ENCODE measurements at regions not wholly inside any gene's neighbourhood (a gene's known extent, or its start where the extent isn't known, plus 50 kb on each side); places are given as distances from the start of the nearest gene placed in this dataset.

DNA sequence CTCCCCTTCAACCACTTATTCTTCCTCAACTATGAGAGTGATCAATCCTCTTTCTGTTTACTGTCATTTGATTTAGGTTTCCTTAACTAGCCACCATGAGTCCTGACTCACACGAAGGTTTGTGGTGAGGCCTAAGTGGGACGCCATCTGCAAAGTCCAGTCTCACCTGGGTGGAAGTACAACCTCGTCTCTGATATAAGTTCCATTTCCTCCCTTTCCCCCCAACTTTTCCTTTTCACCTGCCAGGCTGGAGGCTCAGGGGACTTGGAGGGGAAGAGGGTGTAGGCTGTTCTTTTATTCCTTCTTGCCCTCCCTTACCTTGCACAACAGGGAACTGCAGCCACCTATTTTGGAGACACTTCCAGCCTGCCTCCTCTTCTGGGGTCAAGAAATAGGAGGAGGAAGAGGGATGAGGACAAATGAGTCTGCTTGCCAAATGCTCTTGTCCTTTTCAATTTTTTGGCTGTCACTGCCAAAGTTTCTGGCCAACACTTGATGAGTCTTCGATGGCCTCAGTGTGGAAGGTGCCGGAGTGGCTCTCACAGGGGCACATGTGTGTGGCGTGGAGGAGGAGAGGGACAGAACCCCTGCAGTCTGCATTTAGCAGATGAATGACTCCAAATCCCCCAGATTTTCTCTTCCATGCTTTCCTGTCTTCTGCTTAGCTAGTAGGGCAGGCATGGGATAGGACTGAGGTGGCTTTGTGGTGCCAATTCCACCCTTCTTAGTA lies 249.6 kb downstream of the NSG2 start (continued):
- TF ChIP-seq ARNTL (CRISPR knock-in tag; IDR thresholded peaks at IDR 0.05; ENCODE audit: borderline replicate concordance, low read depth) (no peak), ZNF565 (CRISPR knock-in tag; conservative IDR thresholded peaks at IDR 0.05; ENCODE audit: low read depth) (no peak), PPARA (CRISPR knock-in tag; IDR thresholded peaks at IDR 0.05; ENCODE audit: borderline replicate concordance) (no peak), ZC3H10 (CRISPR knock-in tag; IDR thresholded peaks at IDR 0.05) (no peak), RARB (CRISPR knock-in tag; IDR thresholded peaks at IDR 0.05) (no peak), BACH2 (CRISPR knock-in tag; IDR thresholded peaks at IDR 0.05; ENCODE audit: borderline replicate concordance) (no peak), TOX (CRISPR knock-in tag; IDR thresholded peaks at IDR 0.05; ENCODE audit: borderline replicate concordance) (no peak), OSR1 (CRISPR knock-in tag; IDR thresholded peaks at IDR 0.05) (no peak)
- TF ChIP-seq, protein P1, sequence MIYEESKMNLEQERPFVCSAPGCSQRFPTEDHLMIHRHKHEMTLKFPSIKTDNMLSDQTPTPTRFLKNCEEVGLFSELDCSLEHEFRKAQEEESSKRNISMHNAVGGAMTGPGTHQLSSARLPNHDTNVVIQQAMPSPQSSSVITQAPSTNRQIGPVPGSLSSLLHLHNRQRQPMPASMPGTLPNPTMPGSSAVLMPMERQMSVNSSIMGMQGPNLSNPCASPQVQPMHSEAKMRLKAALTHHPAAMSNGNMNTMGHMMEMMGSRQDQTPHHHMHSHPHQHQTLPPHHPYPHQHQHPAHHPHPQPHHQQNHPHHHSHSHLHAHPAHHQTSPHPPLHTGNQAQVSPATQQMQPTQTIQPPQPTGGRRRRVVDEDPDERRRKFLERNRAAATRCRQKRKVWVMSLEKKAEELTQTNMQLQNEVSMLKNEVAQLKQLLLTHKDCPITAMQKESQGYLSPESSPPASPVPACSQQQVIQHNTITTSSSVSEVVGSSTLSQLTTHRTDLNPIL (CRISPR knock-in tag; IDR thresholded peaks at IDR 0.05; ENCODE audit: low read depth): no peak

GRCh38 chr5:174295702-174296436 lies 250.4 kb downstream of the NSG2 start:
- ATAC-seq: no peak

More at GRCh38 chr5:174295702-174296436, 250.4 kb downstream of the NSG2 start:
- TF ChIP-seq OSR1 (CRISPR knock-in tag; IDR thresholded peaks at IDR 0.05) (no peak), GLIS3 (CRISPR knock-in tag; IDR thresholded peaks at IDR 0.05) (no peak), TSHZ2 (CRISPR knock-in tag; IDR thresholded peaks at IDR 0.05) (no peak), ZFP30 (CRISPR knock-in tag; IDR thresholded peaks at IDR 0.05) (no peak), ZFP3 (CRISPR knock-in tag; IDR thresholded peaks at IDR 0.05) (no peak), PPARA (CRISPR knock-in tag; IDR thresholded peaks at IDR 0.05; ENCODE audit: borderline replicate concordance) (no peak), BACH2 (CRISPR knock-in tag; IDR thresholded peaks at IDR 0.05; ENCODE audit: borderline replicate concordance) (no peak), RARB (CRISPR knock-in tag; IDR thresholded peaks at IDR 0.05) (no peak), ARNTL (CRISPR knock-in tag; IDR thresholded peaks at IDR 0.05; ENCODE audit: borderline replicate concordance, low read depth) (no peak), TOX (CRISPR knock-in tag; IDR thresholded peaks at IDR 0.05; ENCODE audit: borderline replicate concordance) (no peak), CSDC2 (CRISPR knock-in tag; IDR thresholded peaks at IDR 0.05) (no peak), TCF4 (CRISPR knock-in tag; IDR thresholded peaks at IDR 0.05; ENCODE audit: borderline replicate concordance) (no peak), ISL1 (CRISPR knock-in tag; IDR thresholded peaks at IDR 0.05) (no peak), SNAI2 (CRISPR knock-in tag; IDR thresholded peaks at IDR 0.05) (no peak)
- TF ChIP-seq, protein P1 (CRISPR knock-in tag; IDR thresholded peaks at IDR 0.05; ENCODE audit: low read depth): no peak
- TF ChIP-seq, protein P2, sequence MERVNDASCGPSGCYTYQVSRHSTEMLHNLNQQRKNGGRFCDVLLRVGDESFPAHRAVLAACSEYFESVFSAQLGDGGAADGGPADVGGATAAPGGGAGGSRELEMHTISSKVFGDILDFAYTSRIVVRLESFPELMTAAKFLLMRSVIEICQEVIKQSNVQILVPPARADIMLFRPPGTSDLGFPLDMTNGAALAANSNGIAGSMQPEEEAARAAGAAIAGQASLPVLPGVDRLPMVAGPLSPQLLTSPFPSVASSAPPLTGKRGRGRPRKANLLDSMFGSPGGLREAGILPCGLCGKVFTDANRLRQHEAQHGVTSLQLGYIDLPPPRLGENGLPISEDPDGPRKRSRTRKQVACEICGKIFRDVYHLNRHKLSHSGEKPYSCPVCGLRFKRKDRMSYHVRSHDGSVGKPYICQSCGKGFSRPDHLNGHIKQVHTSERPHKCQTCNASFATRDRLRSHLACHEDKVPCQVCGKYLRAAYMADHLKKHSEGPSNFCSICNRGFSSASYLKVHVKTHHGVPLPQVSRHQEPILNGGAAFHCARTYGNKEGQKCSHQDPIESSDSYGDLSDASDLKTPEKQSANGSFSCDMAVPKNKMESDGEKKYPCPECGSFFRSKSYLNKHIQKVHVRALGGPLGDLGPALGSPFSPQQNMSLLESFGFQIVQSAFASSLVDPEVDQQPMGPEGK (CRISPR knock-in tag; IDR thresholded peaks at IDR 0.05; ENCODE audit: borderline replicate concordance): no peak

Measured in SK-N-SH treated with all-trans-retinoic acid at 6 μM for 48 hours (cell line).